ENCODE measurements at regions not wholly inside any gene's neighbourhood (a gene's known extent, or its start where the extent isn't known, plus 50 kb on each side); places are given as distances from the start of the nearest gene placed in this dataset.

GRCh38 chr5:143721925-143722324, 90.0 kb upstream of the HMHB1 start:
- Histone ChIP-seq H4K8ac (ENCODE audit: extremely low read depth, insufficient read depth, low read length) (no peak overlapping the region), H3K79me2 (ENCODE audit: control insufficient read depth in 1 of 2, insufficient read depth in 2 of 2, low read length in 2 of 2) (no peaks in the 10 kb centered on the region), H3K4me2 (ENCODE audit: insufficient read depth in 1 of 2, low read depth in 2 of 2, low read length in 2 of 2) (no peak overlapping the region), H3K27me3 (replicated peaks in 1 of 4; ENCODE audit: control insufficient read depth in 3 of 4, extremely low read depth in 1 of 4, insufficient read depth in 3 of 4, low read length in 3 of 4) (no peaks in the 10 kb centered on the region), H4K20me1 (replicated peaks in 1 of 2; ENCODE audit: control insufficient read depth in 1 of 2, insufficient read depth in 2 of 2, low read length in 2 of 2) (no peaks in the 10 kb centered on the region), H3K14ac (ENCODE audit: insufficient read length) (no peak overlapping the region), H2BK12ac (ENCODE audit: low read depth, low read length) (no peak overlapping the region), H2AK5ac (ENCODE audit: low read depth, low read length) (no peak overlapping the region), H3K4me1 (replicated peaks in 1 of 4; ENCODE audit: control insufficient read depth in 3 of 4, insufficient read depth in 4 of 4, low read length in 3 of 4) (no peaks in the 10 kb centered on the region), H2BK15ac (ENCODE audit: low read length) (no peak overlapping the region), H3K9me3 (ENCODE audit: insufficient read depth in 2 of 2, low read depth in 1 of 2, low read length in 1 of 2) (no peaks in the 10 kb centered on the region; a peak in 1 of 4 replicates), H3K36me3 (ENCODE audit: control insufficient read depth in 2 of 4, insufficient read depth in 4 of 4, low read length in 3 of 4) (no peaks in the 10 kb centered on the region), H3K79me1 (ENCODE audit: low read depth, low read length) (no peaks in the 10 kb centered on the region), H3K9ac (replicated peaks in 1 of 4; ENCODE audit: extremely low read depth in 1 of 4, low read depth in 3 of 4, low read length in 3 of 4) (no peak overlapping the region), H3K4ac (replicated peaks; ENCODE audit: insufficient read length, low read depth, low read length) (no peak overlapping the region), H4K5ac (ENCODE audit: insufficient read length, low read depth, low read length) (no peak overlapping the region), H4K91ac (replicated peaks; ENCODE audit: insufficient read length, low read length) (no peak overlapping the region), H3K56ac (replicated peaks; ENCODE audit: insufficient read length, low read depth, low read length) (no peak overlapping the region), H3K18ac (ENCODE audit: extremely low read depth, low read length) (no peak overlapping the region), H2BK5ac (ENCODE audit: low read depth, low read length) (no peak overlapping the region), H2BK120ac (replicated peaks; ENCODE audit: low read depth, low read length) (no peak overlapping the region), H3K4me3 (ENCODE audit: extremely low read depth in 1 of 4, insufficient read depth in 2 of 4, low read depth in 3 of 4, low read length in 4 of 4) (no peak overlapping the region), H3K23me2 (ENCODE audit: low read depth, low read length) (no peaks in the 10 kb centered on the region), H2BK20ac (ENCODE audit: low read length) (no peak overlapping the region), H2AFZ (ENCODE audit: low read length) (no peak overlapping the region), H3K23ac (ENCODE audit: insufficient read length) (no peak overlapping the region), H3K27ac (ENCODE audit: low read depth, low read length) (no peak overlapping the region)
- ChIA-PET POLR2A (ENCODE audit: partially characterized antibody) (no interaction called here), CTCF (ENCODE audit: partially characterized antibody) (interaction anchor here (0.7 to 1.1 kb wide), 2 partner anchors 8 to 9 kb away, joined by 3 read pairs; no protein-coding TSS in a partner anchor)
- DNase-seq (ENCODE audit: low read depth in 1 of 2, low spot score in 2 of 2) = no peak
- FAIRE-seq = no peak
- no peak for TF ChIP-seq CREB1 (IDR thresholded peaks at IDR 0.05)
- no peak for TF ChIP-seq EGR1 (IDR thresholded peaks at IDR 0.05; ENCODE audit: borderline replicate concordance, low read depth, low read length)
- no peak for TF ChIP-seq CHD1 (IDR thresholded peaks at IDR 0.05; ENCODE audit: low read depth, low read length)
- TF ChIP-seq CBX8 (IDR thresholded peaks at IDR 0.05; ENCODE audit: borderline replicate concordance, low read depth, low read length) = no peak
- no peak for TF ChIP-seq CBX5 (IDR thresholded peaks at IDR 0.05; ENCODE audit: low read depth, low read length)
- no peak for TF ChIP-seq YY1 (IDR thresholded peaks at IDR 0.05; ENCODE audit: low read depth, low read length)
